GM23338 (cell line): ENCODE measurements at regions not wholly inside any gene's neighbourhood (a gene's known extent, or its start where the extent isn't known, plus 50 kb on each side); places are given as distances from the start of the nearest gene placed in this dataset.

Experiments
- CREB1 ChIP-seq: fragments of 250-450 bp; sonication (Bioruptor Pico); IDR thresholded peaks from 2 replicates; pipeline ENCODE4 v1.5.0; 2020; ENCODE audit warnings: low read depth, mild to moderate bottlenecking, moderate library complexity
- CTCF ChIP-seq, 2 experiments: fragments of 200-600 bp in 1 of 2; sonication (generic) in 1 of 2; conservative IDR thresholded peaks; 2 replicates each; pipeline versions ENCODE4 v1.5.1 to v1.6.1; 2016 to 2017; ENCODE audit warnings: antibody characterized with exemption in 2 of 2, low read depth in 2 of 2, mild to moderate bottlenecking in 2 of 2, moderate library complexity in 1 of 2
- ETS1 ChIP-seq: IDR thresholded peaks from 2 replicates; pipeline ENCODE4 v1.6.1; 2016; ENCODE audit warnings: antibody characterized with exemption
- EZH2 ChIP-seq: fragments of 200-600 bp; sonication (generic); IDR thresholded peaks from one replicate; pipeline ENCODE4 v1.8.0; 2017; ENCODE audit warnings: antibody characterized with exemption, mild to moderate bottlenecking, low read depth; ENCODE audit not compliant: unreplicated experiment
- EZH2phosphoT487 ChIP-seq: fragments of 200-600 bp; sonication (generic); IDR thresholded peaks from one replicate; pipeline ENCODE4 v1.8.1; 2018; ENCODE audit warnings: antibody characterized with exemption; ENCODE audit not compliant: unreplicated experiment
- JUNB ChIP-seq: IDR thresholded peaks from one replicate; pipeline ENCODE4 v1.6.1; 2016; ENCODE audit warnings: antibody characterized with exemption; ENCODE audit not compliant: unreplicated experiment
- NANOG ChIP-seq: IDR thresholded peaks from 2 replicates; pipeline ENCODE4 v1.6.1; 2016; ENCODE audit warnings: antibody characterized with exemption, borderline replicate concordance
- POLR2AphosphoS5 ChIP-seq: IDR thresholded peaks from 2 replicates; pipeline ENCODE4 v1.6.1; 2016; ENCODE audit warnings: antibody characterized with exemption, low read depth
- STAT1 ChIP-seq: IDR thresholded peaks from one replicate; pipeline ENCODE4 v1.6.1; 2016; ENCODE audit warnings: antibody characterized with exemption; ENCODE audit not compliant: unreplicated experiment
- ZNF114 ChIP-seq: fragments of 250-450 bp; sonication (Bioruptor Pico); IDR thresholded peaks from 2 replicates; pipeline ENCODE4 v1.5.0; 2020; ENCODE audit warnings: mild to moderate bottlenecking, moderate library complexity
- ZNF331 ChIP-seq: fragments of 250-450 bp; sonication (Bioruptor Pico); IDR thresholded peaks from 2 replicates; pipeline ENCODE4 v1.5.0; 2020; ENCODE audit warnings: low read depth, mild to moderate bottlenecking, moderate library complexity
- TF ChIP-seq, protein P1 (sequence below): IDR thresholded peaks from one replicate; pipeline ENCODE4 v1.6.1; 2018; ENCODE audit warnings: antibody characterized with exemption; ENCODE audit not compliant: unreplicated experiment
- TF ChIP-seq, protein P2 (sequence below): fragments of 250-450 bp; sonication (Bioruptor Pico); IDR thresholded peaks from 2 replicates; pipeline ENCODE4 v1.5.0; 2020; ENCODE audit warnings: mild to moderate bottlenecking, moderate library complexity

DNA sequence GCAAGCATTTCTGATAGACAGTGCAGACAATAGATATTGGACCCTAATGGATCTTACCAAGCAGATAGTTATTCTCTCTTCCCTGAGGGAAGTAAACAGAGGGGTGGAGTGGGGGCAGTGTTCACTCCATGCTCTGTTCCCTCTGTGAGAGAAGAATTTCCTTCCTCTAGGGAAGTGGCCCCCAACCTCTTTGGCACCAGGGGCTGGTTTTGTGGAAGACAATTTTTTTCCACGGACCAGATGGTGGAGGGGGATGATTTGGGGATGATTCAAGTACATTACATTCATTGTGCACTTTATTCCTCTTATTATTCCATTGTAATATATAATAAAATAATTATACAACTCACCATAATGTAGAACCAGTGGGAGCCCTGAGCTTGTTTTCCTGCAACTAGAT lies 459.9 kb downstream of the ADGRL2 start:
- TF ChIP-seq EZH2: no peak
- no peak for TF ChIP-seq STAT1
- no peak for TF ChIP-seq CTCF (conservative IDR thresholded peaks at IDR 0.05; ENCODE audit: low read depth in 2 of 2)
- TF ChIP-seq EZH2phosphoT487: no peak
- TF ChIP-seq POLR2AphosphoS5: no peak
- TF ChIP-seq, protein P1, sequence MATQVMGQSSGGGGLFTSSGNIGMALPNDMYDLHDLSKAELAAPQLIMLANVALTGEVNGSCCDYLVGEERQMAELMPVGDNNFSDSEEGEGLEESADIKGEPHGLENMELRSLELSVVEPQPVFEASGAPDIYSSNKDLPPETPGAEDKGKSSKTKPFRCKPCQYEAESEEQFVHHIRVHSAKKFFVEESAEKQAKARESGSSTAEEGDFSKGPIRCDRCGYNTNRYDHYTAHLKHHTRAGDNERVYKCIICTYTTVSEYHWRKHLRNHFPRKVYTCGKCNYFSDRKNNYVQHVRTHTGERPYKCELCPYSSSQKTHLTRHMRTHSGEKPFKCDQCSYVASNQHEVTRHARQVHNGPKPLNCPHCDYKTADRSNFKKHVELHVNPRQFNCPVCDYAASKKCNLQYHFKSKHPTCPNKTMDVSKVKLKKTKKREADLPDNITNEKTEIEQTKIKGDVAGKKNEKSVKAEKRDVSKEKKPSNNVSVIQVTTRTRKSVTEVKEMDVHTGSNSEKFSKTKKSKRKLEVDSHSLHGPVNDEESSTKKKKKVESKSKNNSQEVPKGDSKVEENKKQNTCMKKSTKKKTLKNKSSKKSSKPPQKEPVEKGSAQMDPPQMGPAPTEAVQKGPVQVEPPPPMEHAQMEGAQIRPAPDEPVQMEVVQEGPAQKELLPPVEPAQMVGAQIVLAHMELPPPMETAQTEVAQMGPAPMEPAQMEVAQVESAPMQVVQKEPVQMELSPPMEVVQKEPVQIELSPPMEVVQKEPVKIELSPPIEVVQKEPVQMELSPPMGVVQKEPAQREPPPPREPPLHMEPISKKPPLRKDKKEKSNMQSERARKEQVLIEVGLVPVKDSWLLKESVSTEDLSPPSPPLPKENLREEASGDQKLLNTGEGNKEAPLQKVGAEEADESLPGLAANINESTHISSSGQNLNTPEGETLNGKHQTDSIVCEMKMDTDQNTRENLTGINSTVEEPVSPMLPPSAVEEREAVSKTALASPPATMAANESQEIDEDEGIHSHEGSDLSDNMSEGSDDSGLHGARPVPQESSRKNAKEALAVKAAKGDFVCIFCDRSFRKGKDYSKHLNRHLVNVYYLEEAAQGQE: no peak
- no peak for TF ChIP-seq CREB1
- no peak for TF ChIP-seq JUNB
- no peak for TF ChIP-seq ETS1
- TF ChIP-seq NANOG: no peak
- TF ChIP-seq ZNF114: no peak
- no peak for TF ChIP-seq ZNF331 (CRISPR knock-in tag)
- TF ChIP-seq, protein P2, sequence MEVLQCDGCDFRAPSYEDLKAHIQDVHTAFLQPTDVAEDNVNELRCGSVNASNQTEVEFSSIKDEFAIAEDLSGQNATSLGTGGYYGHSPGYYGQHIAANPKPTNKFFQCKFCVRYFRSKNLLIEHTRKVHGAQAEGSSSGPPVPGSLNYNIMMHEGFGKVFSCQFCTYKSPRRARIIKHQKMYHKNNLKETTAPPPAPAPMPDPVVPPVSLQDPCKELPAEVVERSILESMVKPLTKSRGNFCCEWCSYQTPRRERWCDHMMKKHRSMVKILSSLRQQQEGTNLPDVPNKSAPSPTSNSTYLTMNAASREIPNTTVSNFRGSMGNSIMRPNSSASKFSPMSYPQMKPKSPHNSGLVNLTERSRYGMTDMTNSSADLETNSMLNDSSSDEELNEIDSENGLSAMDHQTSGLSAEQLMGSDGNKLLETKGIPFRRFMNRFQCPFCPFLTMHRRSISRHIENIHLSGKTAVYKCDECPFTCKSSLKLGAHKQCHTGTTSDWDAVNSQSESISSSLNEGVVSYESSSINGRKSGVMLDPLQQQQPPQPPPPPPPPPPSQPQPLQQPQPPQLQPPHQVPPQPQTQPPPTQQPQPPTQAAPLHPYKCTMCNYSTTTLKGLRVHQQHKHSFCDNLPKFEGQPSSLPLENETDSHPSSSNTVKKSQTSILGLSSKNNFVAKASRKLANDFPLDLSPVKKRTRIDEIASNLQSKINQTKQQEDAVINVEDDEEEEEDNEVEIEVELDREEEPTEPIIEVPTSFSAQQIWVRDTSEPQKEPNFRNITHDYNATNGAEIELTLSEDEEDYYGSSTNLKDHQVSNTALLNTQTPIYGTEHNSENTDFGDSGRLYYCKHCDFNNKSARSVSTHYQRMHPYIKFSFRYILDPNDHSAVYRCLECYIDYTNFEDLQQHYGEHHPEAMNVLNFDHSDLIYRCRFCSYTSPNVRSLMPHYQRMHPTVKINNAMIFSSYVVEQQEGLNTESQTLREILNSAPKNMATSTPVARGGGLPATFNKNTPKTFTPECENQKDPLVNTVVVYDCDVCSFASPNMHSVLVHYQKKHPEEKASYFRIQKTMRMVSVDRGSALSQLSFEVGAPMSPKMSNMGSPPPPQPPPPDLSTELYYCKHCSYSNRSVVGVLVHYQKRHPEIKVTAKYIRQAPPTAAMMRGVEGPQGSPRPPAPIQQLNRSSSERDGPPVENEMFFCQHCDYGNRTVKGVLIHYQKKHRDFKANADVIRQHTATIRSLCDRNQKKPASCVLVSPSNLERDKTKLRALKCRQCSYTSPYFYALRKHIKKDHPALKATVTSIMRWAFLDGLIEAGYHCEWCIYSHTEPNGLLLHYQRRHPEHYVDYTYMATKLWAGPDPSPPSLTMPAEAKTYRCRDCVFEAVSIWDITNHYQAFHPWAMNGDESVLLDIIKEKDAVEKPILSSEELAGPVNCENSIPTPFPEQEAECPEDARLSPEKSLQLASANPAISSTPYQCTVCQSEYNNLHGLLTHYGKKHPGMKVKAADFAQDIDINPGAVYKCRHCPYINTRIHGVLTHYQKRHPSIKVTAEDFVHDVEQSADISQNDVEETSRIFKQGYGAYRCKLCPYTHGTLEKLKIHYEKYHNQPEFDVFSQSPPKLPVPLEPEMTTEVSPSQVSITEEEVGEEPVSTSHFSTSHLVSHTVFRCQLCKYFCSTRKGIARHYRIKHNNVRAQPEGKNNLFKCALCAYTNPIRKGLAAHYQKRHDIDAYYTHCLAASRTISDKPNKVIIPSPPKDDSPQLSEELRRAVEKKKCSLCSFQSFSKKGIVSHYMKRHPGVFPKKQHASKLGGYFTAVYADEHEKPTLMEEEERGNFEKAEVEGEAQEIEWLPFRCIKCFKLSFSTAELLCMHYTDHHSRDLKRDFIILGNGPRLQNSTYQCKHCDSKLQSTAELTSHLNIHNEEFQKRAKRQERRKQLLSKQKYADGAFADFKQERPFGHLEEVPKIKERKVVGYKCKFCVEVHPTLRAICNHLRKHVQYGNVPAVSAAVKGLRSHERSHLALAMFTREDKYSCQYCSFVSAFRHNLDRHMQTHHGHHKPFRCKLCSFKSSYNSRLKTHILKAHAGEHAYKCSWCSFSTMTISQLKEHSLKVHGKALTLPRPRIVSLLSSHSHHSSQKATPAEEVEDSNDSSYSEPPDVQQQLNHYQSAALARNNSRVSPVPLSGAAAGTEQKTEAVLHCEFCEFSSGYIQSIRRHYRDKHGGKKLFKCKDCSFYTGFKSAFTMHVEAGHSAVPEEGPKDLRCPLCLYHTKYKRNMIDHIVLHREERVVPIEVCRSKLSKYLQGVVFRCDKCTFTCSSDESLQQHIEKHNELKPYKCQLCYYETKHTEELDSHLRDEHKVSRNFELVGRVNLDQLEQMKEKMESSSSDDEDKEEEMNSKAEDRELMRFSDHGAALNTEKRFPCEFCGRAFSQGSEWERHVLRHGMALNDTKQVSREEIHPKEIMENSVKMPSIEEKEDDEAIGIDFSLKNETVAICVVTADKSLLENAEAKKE (CRISPR knock-in tag): no peak
